ENCODE measurements at regions not wholly inside any gene's neighbourhood (a gene's known extent, or its start where the extent isn't known, plus 50 kb on each side); places are given as distances from the start of the nearest gene placed in this dataset.

- no peaks in the 10 kb centered on the region for H3K36me3 ChIP-seq
- no peaks in the 10 kb centered on the region for H3K9me3 ChIP-seq
- no peaks in the 10 kb centered on the region for H3K27me3 ChIP-seq
- DNase-seq, result no peak
- H3K27ac ChIP-seq, result no peak overlapping the region
- TF ChIP-seq, protein P1, sequence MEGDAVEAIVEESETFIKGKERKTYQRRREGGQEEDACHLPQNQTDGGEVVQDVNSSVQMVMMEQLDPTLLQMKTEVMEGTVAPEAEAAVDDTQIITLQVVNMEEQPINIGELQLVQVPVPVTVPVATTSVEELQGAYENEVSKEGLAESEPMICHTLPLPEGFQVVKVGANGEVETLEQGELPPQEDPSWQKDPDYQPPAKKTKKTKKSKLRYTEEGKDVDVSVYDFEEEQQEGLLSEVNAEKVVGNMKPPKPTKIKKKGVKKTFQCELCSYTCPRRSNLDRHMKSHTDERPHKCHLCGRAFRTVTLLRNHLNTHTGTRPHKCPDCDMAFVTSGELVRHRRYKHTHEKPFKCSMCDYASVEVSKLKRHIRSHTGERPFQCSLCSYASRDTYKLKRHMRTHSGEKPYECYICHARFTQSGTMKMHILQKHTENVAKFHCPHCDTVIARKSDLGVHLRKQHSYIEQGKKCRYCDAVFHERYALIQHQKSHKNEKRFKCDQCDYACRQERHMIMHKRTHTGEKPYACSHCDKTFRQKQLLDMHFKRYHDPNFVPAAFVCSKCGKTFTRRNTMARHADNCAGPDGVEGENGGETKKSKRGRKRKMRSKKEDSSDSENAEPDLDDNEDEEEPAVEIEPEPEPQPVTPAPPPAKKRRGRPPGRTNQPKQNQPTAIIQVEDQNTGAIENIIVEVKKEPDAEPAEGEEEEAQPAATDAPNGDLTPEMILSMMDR (IDR thresholded peaks at IDR 0.05), result no peak
- no peak overlapping the region for H3K4me3 ChIP-seq
- no peak overlapping the region for H3K9ac ChIP-seq (ENCODE audit: low read depth in 2 of 2, low read length in 2 of 2)
- intact Hi-C loops (cut with DNase I), result no loop called here
- no peaks in the 10 kb centered on the region for H3K4me1 ChIP-seq
These were observed 291.3 kb upstream of the ZPLD1 start for GRCh38 chr3:102143536-102143935.

DNA sequence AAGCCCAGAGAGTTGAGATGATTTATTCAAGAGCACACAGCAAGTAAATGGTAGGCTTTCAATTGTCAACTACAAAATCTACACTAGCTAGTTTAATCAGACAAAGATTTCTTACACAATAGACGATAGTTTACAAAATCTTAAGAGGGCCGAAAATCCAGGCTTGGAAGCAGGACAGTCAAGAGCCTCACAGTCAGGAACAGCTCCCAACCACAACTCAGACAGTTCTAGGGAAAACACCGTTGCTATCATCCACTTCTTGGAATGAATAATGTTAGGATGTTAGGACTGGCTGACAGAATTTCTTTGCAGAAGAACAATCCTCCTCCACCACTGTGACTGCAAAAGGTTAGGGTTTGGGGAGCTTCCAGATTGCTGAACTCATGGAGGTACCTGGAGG is 290.8 kb upstream of the ZPLD1 start:
- H3K27ac ChIP-seq, result no peak overlapping the region
- intact Hi-C loops (cut with DNase I), result no loop called here
- no peaks in the 10 kb centered on the region for H3K4me1 ChIP-seq
- H3K9me3 ChIP-seq, result no peaks in the 10 kb centered on the region
- H3K9ac ChIP-seq (ENCODE audit: low read depth in 2 of 2, low read length in 2 of 2), result no peak overlapping the region
- DNase-seq, result no peak
- TF ChIP-seq, protein P1 (IDR thresholded peaks at IDR 0.05), result no peak
- H3K36me3 ChIP-seq, result no peaks in the 10 kb centered on the region
- H3K4me3 ChIP-seq, result no peak overlapping the region
- H3K27me3 ChIP-seq, result no peaks in the 10 kb centered on the region

DNA sequence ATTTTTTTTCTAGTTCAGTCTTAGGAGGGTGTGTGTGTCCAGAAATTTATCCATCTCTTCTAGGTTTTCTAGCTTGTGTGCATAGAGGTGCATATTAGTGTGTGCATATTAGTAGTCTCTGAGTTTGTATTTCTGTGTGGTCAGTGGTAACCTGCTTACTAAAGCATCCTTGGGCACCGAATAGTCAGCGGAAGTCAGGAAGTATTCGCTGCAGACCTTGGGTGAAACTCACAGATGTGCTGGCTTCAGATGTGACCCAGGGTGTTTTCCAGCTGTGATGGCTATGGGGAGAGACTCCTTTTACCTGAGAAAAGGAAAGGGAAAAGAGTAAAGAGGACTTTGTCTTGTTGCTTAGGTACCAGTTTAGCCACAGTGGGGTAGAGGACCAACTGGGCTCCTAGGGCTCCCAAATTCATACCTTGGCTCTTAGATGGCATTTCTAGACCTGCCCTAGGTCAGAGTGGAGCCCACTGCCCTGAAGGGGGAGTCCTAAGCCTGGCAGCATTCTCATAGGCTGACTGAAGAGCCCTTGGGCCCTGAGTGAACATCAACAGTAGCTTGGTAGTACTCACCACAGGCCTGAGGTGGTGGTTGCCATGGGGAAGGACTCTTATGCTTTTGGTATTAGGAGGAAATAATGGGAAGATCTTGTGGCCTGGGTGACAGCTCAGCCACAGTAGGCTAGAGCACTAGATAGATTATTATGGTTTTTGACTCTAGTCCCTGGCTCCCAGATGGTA is 286.0 kb upstream of the ZPLD1 start:
- H3K27me3 ChIP-seq, result no peaks in the 10 kb centered on the region
- H3K9me3 ChIP-seq, result no peaks in the 10 kb centered on the region
- no peaks in the 10 kb centered on the region for H3K4me1 ChIP-seq
- intact Hi-C loops (cut with DNase I), result no loop called here
- no peaks in the 10 kb centered on the region for H3K36me3 ChIP-seq
- H3K27ac ChIP-seq, result no peak overlapping the region
- H3K9ac ChIP-seq (ENCODE audit: low read depth in 2 of 2, low read length in 2 of 2), result no peak overlapping the region
- DNase-seq, result no peak
- TF ChIP-seq, protein P1 (IDR thresholded peaks at IDR 0.05), result no peak
- no peak overlapping the region for H3K4me3 ChIP-seq

- intact Hi-C loops (cut with DNase I), result no loop called here
- TF ChIP-seq, protein P1 (IDR thresholded peaks at IDR 0.05), result no peak
- Histone ChIP-seq H3K9me3 (no peaks in the 10 kb centered on the region), H3K4me3 (no peak overlapping the region), H3K9ac (ENCODE audit: low read depth in 2 of 2, low read length in 2 of 2) (no peak overlapping the region), H3K27ac (no peak overlapping the region), H3K27me3 (no peaks in the 10 kb centered on the region), H3K4me1 (no peaks in the 10 kb centered on the region), H3K36me3 (no peaks in the 10 kb centered on the region)
- DNase-seq, result no peak
These were observed 282.9 kb upstream of the ZPLD1 start for GRCh38 chr3:102151935-102152334.

DNA sequence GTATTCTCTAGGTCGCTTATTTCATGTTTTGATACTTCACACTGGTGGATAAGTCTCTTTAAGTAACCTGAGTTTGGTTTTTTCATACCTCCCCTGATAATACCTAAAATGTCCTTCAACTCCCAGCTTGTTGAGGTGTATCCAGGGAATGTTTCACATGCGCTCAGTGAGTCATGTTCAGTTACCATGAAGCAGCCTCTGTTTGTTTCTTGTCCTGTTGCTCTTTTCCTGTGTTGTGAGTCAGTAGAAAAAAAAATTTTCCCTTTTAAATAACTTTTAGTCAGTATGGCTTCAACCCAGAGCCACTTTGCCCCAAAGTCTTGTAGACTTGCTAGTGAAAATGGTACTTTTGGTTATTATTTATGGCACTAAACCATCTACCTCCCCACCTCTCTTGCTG is 278.4 kb upstream of the ZPLD1 start:
- Histone ChIP-seq H3K9ac (ENCODE audit: low read depth in 2 of 2, low read length in 2 of 2) (no peak overlapping the region), H3K4me1 (no peaks in the 10 kb centered on the region), H3K27ac (no peak overlapping the region), H3K4me3 (no peak overlapping the region), H3K27me3 (no peaks in the 10 kb centered on the region), H3K9me3 (no peaks in the 10 kb centered on the region), H3K36me3 (no peaks in the 10 kb centered on the region)
- TF ChIP-seq, protein P1 (IDR thresholded peaks at IDR 0.05), result no peak
- intact Hi-C loops (cut with DNase I), result no loop called here
- no peak for DNase-seq
